ENCODE measurements at regions not wholly inside any gene's neighbourhood (a gene's known extent, or its start where the extent isn't known, plus 50 kb on each side); places are given as distances from the start of the nearest gene placed in this dataset.

DNA sequence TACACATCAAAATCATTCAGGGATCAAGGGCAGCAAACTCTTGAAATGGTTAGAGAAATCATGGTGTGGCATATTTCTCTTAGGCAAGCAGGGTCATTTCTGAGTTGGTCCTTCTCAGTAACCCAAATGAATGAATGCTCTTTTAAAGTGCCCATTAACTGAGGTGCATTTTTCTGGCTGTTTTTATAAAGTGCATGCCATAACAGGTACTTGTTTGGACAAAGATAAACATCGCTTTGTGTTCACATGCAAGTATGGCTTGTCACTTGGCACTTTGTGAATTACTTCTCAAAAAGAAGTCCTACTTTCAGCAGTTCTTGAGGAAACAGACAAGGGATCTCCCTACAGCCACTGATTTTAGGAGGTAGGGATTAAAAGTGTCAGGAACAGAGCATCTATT lies 64.8 kb upstream of the IFNE start:
- Histone ChIP-seq H3K4me3 (no peak overlapping the region), H3K9me3 (no peaks in the 10 kb centered on the region), H3K27me3 (ENCODE audit: insufficient read depth in 3 of 3, low read length in 2 of 3) (peaks cover 0 to 5% (median 5%) of the 10 kb centered on the region in 3 donors), H3K27ac (no peak overlapping the region), H3K36me3 (ENCODE audit: insufficient read depth in 1 of 2, low read depth in 1 of 2) (no peaks in the 10 kb centered on the region), H3K4me1 (no peaks in the 10 kb centered on the region)
- no peak for DNase-seq
- WGBS, 3 donors: 90 to 97% (median 95%) methylated on average over 1 of the region's 1 CpG
- TF ChIP-seq, protein P1, sequence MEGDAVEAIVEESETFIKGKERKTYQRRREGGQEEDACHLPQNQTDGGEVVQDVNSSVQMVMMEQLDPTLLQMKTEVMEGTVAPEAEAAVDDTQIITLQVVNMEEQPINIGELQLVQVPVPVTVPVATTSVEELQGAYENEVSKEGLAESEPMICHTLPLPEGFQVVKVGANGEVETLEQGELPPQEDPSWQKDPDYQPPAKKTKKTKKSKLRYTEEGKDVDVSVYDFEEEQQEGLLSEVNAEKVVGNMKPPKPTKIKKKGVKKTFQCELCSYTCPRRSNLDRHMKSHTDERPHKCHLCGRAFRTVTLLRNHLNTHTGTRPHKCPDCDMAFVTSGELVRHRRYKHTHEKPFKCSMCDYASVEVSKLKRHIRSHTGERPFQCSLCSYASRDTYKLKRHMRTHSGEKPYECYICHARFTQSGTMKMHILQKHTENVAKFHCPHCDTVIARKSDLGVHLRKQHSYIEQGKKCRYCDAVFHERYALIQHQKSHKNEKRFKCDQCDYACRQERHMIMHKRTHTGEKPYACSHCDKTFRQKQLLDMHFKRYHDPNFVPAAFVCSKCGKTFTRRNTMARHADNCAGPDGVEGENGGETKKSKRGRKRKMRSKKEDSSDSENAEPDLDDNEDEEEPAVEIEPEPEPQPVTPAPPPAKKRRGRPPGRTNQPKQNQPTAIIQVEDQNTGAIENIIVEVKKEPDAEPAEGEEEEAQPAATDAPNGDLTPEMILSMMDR (IDR thresholded peaks at IDR 0.05): no peak
- intact Hi-C loops (cut with DNase I): no loop called here
- ATAC-seq: no peak

DNA sequence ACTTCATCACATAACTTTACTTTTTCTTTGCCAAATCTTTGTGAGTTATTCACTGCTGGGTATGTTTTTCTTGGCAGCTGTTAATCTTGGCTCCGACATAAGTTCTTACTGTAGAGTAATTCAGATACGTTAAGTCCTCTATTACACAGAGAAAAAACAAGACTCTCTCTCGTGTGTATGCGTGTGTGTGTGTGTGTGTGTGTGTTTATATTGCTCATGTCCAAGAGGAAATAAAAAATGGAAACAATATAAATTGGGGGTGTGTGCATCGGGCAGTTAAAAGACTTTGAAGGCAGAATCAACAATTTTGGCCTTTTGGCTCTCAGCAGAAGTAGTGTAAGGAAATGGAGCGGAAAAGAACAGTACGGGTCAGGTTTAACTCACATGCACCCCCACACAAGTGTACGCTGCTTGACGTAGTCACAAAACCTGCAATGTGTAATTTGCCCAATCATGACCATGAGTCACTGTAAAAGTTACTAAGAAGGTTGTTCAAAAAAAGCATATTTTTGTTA lies 67.2 kb upstream of the IFNE start:
- no peak overlapping the region for H3K27ac ChIP-seq
- 13 to 23% (median 22%) methylated on average over 9 of the region's 9 CpGs for WGBS, 3 donors
- H3K36me3 ChIP-seq (ENCODE audit: insufficient read depth in 1 of 2, low read depth in 1 of 2): no peaks in the 10 kb centered on the region
- intact Hi-C loops (cut with DNase I): no loop called here
- H3K9me3 ChIP-seq: no peaks in the 10 kb centered on the region
- peaks cover 0 to 10% (median 5%) of the 10 kb centered on the region in 3 donors for H3K27me3 ChIP-seq (ENCODE audit: insufficient read depth in 3 of 3, low read length in 2 of 3)
- no peaks in the 10 kb centered on the region for H3K4me1 ChIP-seq
- peak in 1 of 4 donors; percentile 37 for ATAC-seq
- DNase-seq: no peak
- TF ChIP-seq, protein P1 (IDR thresholded peaks at IDR 0.05): no peak
- no peak overlapping the region for H3K4me3 ChIP-seq

DNA sequence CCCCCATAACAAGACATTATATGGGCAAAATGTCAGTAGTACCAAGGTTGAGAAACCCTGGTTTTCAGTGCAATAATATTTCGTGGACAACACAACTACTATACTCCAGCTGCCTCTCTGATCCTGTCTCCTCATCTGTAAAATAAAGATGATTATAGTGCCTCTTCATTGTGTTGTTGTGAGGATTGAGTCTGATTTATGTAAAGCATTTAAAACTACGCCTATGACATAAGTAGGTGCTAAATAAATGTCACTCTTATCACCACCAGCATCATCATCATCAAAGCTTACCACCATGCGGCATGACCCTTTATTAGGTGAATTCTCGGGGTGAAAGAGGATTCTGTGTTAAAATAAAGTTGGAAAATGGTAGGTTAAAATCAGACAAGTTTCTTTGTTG lies 67.8 kb upstream of the IFNE start:
- TF ChIP-seq, protein P1 (IDR thresholded peaks at IDR 0.05): no peak
- Histone ChIP-seq H3K4me3 (no peak overlapping the region), H3K9me3 (no peaks in the 10 kb centered on the region), H3K4me1 (no peaks in the 10 kb centered on the region), H3K27me3 (ENCODE audit: insufficient read depth in 3 of 3, low read length in 2 of 3) (peaks cover 0 to 10% (median 5%) of the 10 kb centered on the region in 3 donors), H3K36me3 (ENCODE audit: insufficient read depth in 1 of 2, low read depth in 1 of 2) (no peaks in the 10 kb centered on the region), H3K27ac (no peak overlapping the region)
- DNase-seq (no peak), ATAC-seq (no peak)
- WGBS, 3 donors: 77 to 86% (median 82%) methylated on average over 4 of the region's 4 CpGs
- intact Hi-C loops (cut with DNase I): no loop called here

DNA sequence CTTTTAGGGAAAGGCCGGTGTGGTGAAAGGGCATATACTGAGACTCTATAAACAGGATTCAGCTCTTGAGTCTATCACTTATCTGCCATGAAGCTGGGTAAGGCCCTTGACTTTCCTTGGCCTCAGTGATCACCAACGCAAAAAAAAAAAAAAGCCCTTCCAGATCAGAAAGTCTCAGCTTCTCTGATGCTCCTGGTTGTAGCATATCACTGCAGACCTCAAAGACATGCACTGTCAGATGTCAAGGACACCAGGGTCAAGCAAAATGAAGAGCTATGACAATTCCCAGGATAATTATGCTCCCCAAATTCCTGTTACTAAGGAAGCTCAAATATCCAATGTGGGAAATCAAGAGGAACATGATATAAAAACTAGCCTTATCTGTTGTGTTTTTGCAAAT lies 68.3 kb upstream of the IFNE start:
- no peak overlapping the region for H3K4me3 ChIP-seq
- no peaks in the 10 kb centered on the region for H3K4me1 ChIP-seq
- H3K27me3 ChIP-seq (ENCODE audit: insufficient read depth in 3 of 3, low read length in 2 of 3): peaks cover 0 to 10% (median 5%) of the 10 kb centered on the region in 3 donors
- DNase-seq (no peak), ATAC-seq (no peak)
- TF ChIP-seq, protein P1 (IDR thresholded peaks at IDR 0.05): no peak
- H3K27ac ChIP-seq: no peak overlapping the region
- intact Hi-C loops (cut with DNase I): no loop called here
- no peaks in the 10 kb centered on the region for H3K9me3 ChIP-seq
- no peaks in the 10 kb centered on the region for H3K36me3 ChIP-seq (ENCODE audit: insufficient read depth in 1 of 2, low read depth in 1 of 2)
- 83 to 94% (median 92%) methylated on average over 2 of the region's 2 CpGs for WGBS, 3 donors

DNA sequence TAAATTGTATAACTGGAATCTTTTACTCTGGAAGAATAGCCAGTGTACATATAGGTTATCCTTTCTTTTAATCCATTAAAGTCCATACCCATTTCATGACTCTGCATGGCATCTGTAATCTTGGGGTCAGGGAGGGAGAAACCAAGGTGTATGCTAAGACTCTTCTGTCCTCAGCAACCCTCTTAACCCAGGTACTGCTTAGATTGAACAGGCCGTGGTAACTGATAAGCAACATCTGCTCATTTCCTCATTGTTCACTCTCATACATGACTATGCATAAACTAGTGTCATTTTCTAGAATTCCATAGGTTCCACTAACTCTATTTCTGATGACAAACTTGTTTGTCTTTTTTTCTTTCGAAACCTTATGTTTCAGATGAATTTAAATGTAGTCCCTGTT lies 69.3 kb upstream of the IFNE start:
- DNase-seq (no peak), ATAC-seq (no peak)
- no peaks in the 10 kb centered on the region for H3K36me3 ChIP-seq (ENCODE audit: insufficient read depth in 1 of 2, low read depth in 1 of 2)
- H3K4me3 ChIP-seq: no peak overlapping the region
- peaks cover 2 to 13% (median 5%) of the 10 kb centered on the region in 3 donors for H3K27me3 ChIP-seq (ENCODE audit: insufficient read depth in 3 of 3, low read length in 2 of 3)
- no peaks in the 10 kb centered on the region for H3K9me3 ChIP-seq
- H3K4me1 ChIP-seq: no peaks in the 10 kb centered on the region
- 62 to 87% (median 71%) methylated on average over 2 of the region's 2 CpGs for WGBS, 3 donors
- no peak overlapping the region for H3K27ac ChIP-seq
- intact Hi-C loops (cut with DNase I): no loop called here
- TF ChIP-seq, protein P1 (IDR thresholded peaks at IDR 0.05): no peak
